Spleen (tissue), 7 donors: ENCODE measurements at regions not wholly inside any gene's neighbourhood (a gene's known extent, or its start where the extent isn't known, plus 50 kb on each side); places are given as distances from the start of the nearest gene placed in this dataset.

Experiments
- POLR2A ChIP-seq, 3 donors: fragments of 450-650 bp; IDR thresholded peaks; one replicate each; pipeline ENCODE4 v1.5.1; 2017; ENCODE audit warnings: antibody characterized with exemption in 3 of 3, mild to moderate bottlenecking in 1 of 3
- TF ChIP-seq, protein P1 (sequence below), 11 experiments: fragments of 200-600 bp in 7 of 11; fragments of 450-650 bp in 4 of 11; sonication (generic) in 4 of 11; IDR thresholded peaks in 8 of 11; conservative IDR thresholded peaks in 3 of 11; 1 replicate in 7 of 11; 2 replicates in 4 of 11; pipeline versions ENCODE4 v1.4.0 to v1.8.0; 2016 to 2021; ENCODE audit warnings: antibody characterized with exemption in 11 of 11, inconsistent platforms in 4 of 11, mild to moderate bottlenecking in 1 of 11
- donor health status: DM: no; HTN: no; CAD: no; lungs with moderate emphysema.
- donor health status: DM: no; HTN: no; CAD: no.
- donor health status: DM: no; HTN: no; CAD: no.

DNA sequence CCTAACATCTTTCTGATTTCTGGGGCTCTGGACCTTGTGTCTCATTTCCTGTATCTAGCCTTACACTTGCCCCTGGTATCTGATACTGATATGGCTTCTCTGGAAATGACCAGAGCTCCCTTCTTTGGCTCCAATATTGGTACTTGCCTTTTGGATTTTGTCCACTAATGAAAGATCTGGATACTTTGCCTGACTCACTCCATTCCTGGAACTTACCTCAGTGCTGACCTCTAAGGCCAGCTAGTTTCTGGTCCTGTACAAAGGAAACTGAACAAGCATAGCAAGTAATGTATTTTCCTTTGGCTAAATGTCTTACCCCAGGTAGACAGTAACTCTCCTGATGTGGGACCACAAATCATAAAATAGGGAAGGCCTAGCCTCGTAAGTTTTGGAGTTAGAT lies 93.8 kb upstream of the SLC4A7 start:
- TF ChIP-seq, protein P1, sequence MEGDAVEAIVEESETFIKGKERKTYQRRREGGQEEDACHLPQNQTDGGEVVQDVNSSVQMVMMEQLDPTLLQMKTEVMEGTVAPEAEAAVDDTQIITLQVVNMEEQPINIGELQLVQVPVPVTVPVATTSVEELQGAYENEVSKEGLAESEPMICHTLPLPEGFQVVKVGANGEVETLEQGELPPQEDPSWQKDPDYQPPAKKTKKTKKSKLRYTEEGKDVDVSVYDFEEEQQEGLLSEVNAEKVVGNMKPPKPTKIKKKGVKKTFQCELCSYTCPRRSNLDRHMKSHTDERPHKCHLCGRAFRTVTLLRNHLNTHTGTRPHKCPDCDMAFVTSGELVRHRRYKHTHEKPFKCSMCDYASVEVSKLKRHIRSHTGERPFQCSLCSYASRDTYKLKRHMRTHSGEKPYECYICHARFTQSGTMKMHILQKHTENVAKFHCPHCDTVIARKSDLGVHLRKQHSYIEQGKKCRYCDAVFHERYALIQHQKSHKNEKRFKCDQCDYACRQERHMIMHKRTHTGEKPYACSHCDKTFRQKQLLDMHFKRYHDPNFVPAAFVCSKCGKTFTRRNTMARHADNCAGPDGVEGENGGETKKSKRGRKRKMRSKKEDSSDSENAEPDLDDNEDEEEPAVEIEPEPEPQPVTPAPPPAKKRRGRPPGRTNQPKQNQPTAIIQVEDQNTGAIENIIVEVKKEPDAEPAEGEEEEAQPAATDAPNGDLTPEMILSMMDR (IDR thresholded peaks at IDR 0.05 in 8 of 11, conservative IDR thresholded peaks at IDR 0.05 in 3 of 11) = no peak
- TF ChIP-seq POLR2A (IDR thresholded peaks at IDR 0.05) = no peak
